H1 (cell line): ENCODE measurements at regions not wholly inside any gene's neighbourhood (a gene's known extent, or its start where the extent isn't known, plus 50 kb on each side); places are given as distances from the start of the nearest gene placed in this dataset.

ENCODE experiments used
- CTCF ChIA-PET: fragments of 300-600 bp; sonication (Branson Sonifier 250); formaldehyde crosslinking; loops from one replicate; lab custom pipeline; 2021; ENCODE audit not compliant: partially characterized antibody; lab: Charles Lee
- POLR2A ChIA-PET: fragments of 300-600 bp; sonication (Branson Sonifier 250); formaldehyde crosslinking; loops from one replicate; lab custom pipeline; 2021; ENCODE audit warnings: inconsistent platforms; ENCODE audit not compliant: partially characterized antibody; lab: Charles Lee
- DNase-seq, 2 experiments: peaks; one replicate each; pipeline versions ENCODE4 v3.0.0 to v3.0.0-alpha.2; 2010 to 2022; ENCODE audit warnings: low spot score in 2 of 2, low read depth in 1 of 2, mixed read lengths in 1 of 2
- FAIRE-seq: peaks from 2 replicates; lab custom pipeline; 2011; peaks lifted over from hg19 to GRCh38; lab: Jason Lieb, UNC
- H2AFZ ChIP-seq: 2 replicates; pipeline ENCODE4 v1.8.1; 2012; ENCODE audit warnings: low read length, inconsistent platforms
- H2AK5ac ChIP-seq: 2 replicates; pipeline ENCODE4 v1.6.1; 2013; ENCODE audit warnings: low read depth, low read length
- H2BK120ac ChIP-seq: replicated peaks from 2 replicates; pipeline ENCODE3; 2013; ENCODE audit warnings: low read depth, low read length, inconsistent platforms
- H2BK12ac ChIP-seq: 2 replicates; pipeline ENCODE4 v1.6.1; 2013; ENCODE audit warnings: low read depth, low read length
- H2BK15ac ChIP-seq: 2 replicates; pipeline ENCODE4 v1.6.1; 2013; ENCODE audit warnings: low read length
- H2BK20ac ChIP-seq: 2 replicates; pipeline ENCODE4 v1.6.1; 2013; ENCODE audit warnings: low read length
- H2BK5ac ChIP-seq: 2 replicates; pipeline ENCODE4 v1.6.1; 2013; ENCODE audit warnings: low read depth, low read length
- H3K14ac ChIP-seq: 2 replicates; pipeline ENCODE4 v1.6.1; 2013; ENCODE audit warnings: inconsistent platforms; ENCODE audit not compliant: insufficient read length
- H3K18ac ChIP-seq: 2 replicates; pipeline ENCODE4 v1.6.1; 2013; ENCODE audit warnings: low read length; ENCODE audit errors: extremely low read depth
- H3K23ac ChIP-seq: 2 replicates; pipeline ENCODE4 v1.6.1; 2013; ENCODE audit warnings: inconsistent platforms; ENCODE audit not compliant: insufficient read length
- H3K23me2 ChIP-seq: 2 replicates; pipeline ENCODE4 v1.6.1; 2013; ENCODE audit warnings: low read depth, low read length
- H3K27ac ChIP-seq: 2 replicates; pipeline ENCODE4 v1.6.1; 2011; ENCODE audit warnings: low read depth, low read length, inconsistent platforms
- H3K27me3 ChIP-seq, 4 experiments: replicated peaks in 1 of 4; 1 replicate in 1 of 4; 2 replicates in 3 of 4; pipeline versions ENCODE4 v1.6.1 to v1.8.1; 2011 to 2013; ENCODE audit warnings: low read length in 3 of 4, mild to moderate bottlenecking in 3 of 4, inconsistent platforms in 2 of 4, mixed read lengths in 2 of 4, moderate library complexity in 1 of 4; ENCODE audit not compliant: control insufficient read depth in 3 of 4, insufficient read depth in 3 of 4; ENCODE audit errors: extremely low read depth in 1 of 4
- H3K36me3 ChIP-seq, 4 experiments: 2 replicates each; pipeline versions ENCODE4 v1.6.1 to v1.8.1; 2011 to 2013; ENCODE audit warnings: mild to moderate bottlenecking in 4 of 4, low read length in 3 of 4, moderate library complexity in 2 of 4, control low read depth in 1 of 4, inconsistent platforms in 1 of 4; ENCODE audit not compliant: insufficient read depth in 4 of 4, control insufficient read depth in 2 of 4
- H3K4ac ChIP-seq: replicated peaks from 2 replicates; pipeline ENCODE3; 2013; ENCODE audit warnings: low read length, low read depth, mixed read lengths, inconsistent platforms; ENCODE audit not compliant: insufficient read length
- H3K4me1 ChIP-seq, 4 experiments: replicated peaks in 1 of 4; 1 replicate in 1 of 4; 2 replicates in 3 of 4; pipeline versions ENCODE4 v1.6.1 to v1.8.1; 2011 to 2013; ENCODE audit warnings: low read length in 3 of 4, inconsistent platforms in 2 of 4, mixed read lengths in 1 of 4; ENCODE audit not compliant: insufficient read depth in 4 of 4, control insufficient read depth in 3 of 4
- H3K4me2 ChIP-seq, 2 experiments: 2 replicates each; pipeline versions ENCODE4 v1.6.1 to v1.8.1; 2011 to 2013; ENCODE audit warnings: low read depth in 2 of 2, low read length in 2 of 2, control low read depth in 1 of 2, inconsistent platforms in 1 of 2, mild to moderate bottlenecking in 1 of 2; ENCODE audit not compliant: insufficient read depth in 1 of 2
- H3K4me3 ChIP-seq, 4 experiments: fragments of 200-600, 300-600 bp in 1 of 4; sonication (generic), shearing (Covaris generic), sonication (Bioruptor Twin) in 1 of 4; 2 replicates each; pipeline versions ENCODE4 v1.5.1 to v1.8.1; 2011 to 2016; ENCODE audit warnings: low read length in 4 of 4, low read depth in 3 of 4, control low read depth in 2 of 4, inconsistent platforms in 2 of 4, mild to moderate bottlenecking in 2 of 4, mixed read lengths in 1 of 4, moderate library complexity in 1 of 4; ENCODE audit not compliant: insufficient read depth in 2 of 4; ENCODE audit errors: extremely low read depth in 1 of 4
- H3K56ac ChIP-seq: replicated peaks from 2 replicates; pipeline ENCODE3; 2013; ENCODE audit warnings: low read depth, mild to moderate bottlenecking, mixed read lengths, low read length, inconsistent platforms; ENCODE audit not compliant: insufficient read length
- H3K79me1 ChIP-seq: 2 replicates; pipeline ENCODE4 v1.6.1; 2013; ENCODE audit warnings: low read depth, low read length, control low read depth
- H3K79me2 ChIP-seq, 2 experiments: 2 replicates each; pipeline versions ENCODE4 v1.6.1 to v1.8.1; 2012 to 2013; ENCODE audit warnings: low read length in 2 of 2, mild to moderate bottlenecking in 2 of 2, inconsistent platforms in 1 of 2; ENCODE audit not compliant: insufficient read depth in 2 of 2, control insufficient read depth in 1 of 2
- H3K9ac ChIP-seq, 4 experiments: replicated peaks in 1 of 4; 1 replicate in 1 of 4; 2 replicates in 3 of 4; pipeline versions ENCODE4 v1.6.1 to v1.8.1; 2011 to 2013; ENCODE audit warnings: low read depth in 3 of 4, low read length in 3 of 4, control low read depth in 2 of 4, mild to moderate bottlenecking in 2 of 4, moderate library complexity in 2 of 4, inconsistent platforms in 1 of 4; ENCODE audit errors: extremely low read depth in 1 of 4
- H3K9me3 ChIP-seq, 2 experiments: 2 replicates each; pipeline versions ENCODE4 v1.6.1 to v1.8.1; 2012 to 2013; ENCODE audit warnings: mild to moderate bottlenecking in 2 of 2, moderate library complexity in 2 of 2, control low read depth in 1 of 2, inconsistent platforms in 1 of 2, low read depth in 1 of 2, low read length in 1 of 2, mixed read lengths in 1 of 2; ENCODE audit not compliant: insufficient read depth in 2 of 2
- H4K20me1 ChIP-seq, 2 experiments: replicated peaks in 1 of 2; 2 replicates each; pipeline versions ENCODE3 to v1.8.1; 2011 to 2013; ENCODE audit warnings: inconsistent platforms in 2 of 2, low read length in 2 of 2, mild to moderate bottlenecking in 1 of 2; ENCODE audit not compliant: insufficient read depth in 2 of 2, control insufficient read depth in 1 of 2
- H4K5ac ChIP-seq: 2 replicates; pipeline ENCODE4 v1.6.1; 2013; ENCODE audit warnings: low read length, low read depth, mixed read lengths, inconsistent platforms; ENCODE audit not compliant: insufficient read length
- H4K8ac ChIP-seq: 2 replicates; pipeline ENCODE4 v1.8.0; 2013; ENCODE audit warnings: mild to moderate bottlenecking, moderate library complexity, low read length, inconsistent platforms; ENCODE audit not compliant: insufficient read depth; ENCODE audit errors: extremely low read depth
- H4K91ac ChIP-seq: replicated peaks from 2 replicates; pipeline ENCODE3; 2013; ENCODE audit warnings: low read length, mixed read lengths, inconsistent platforms; ENCODE audit not compliant: insufficient read length
- ATF2 ChIP-seq: IDR thresholded peaks from 2 replicates; pipeline ENCODE4 v1.6.1; 2012; ENCODE audit warnings: low read length, inconsistent platforms
- BACH1 ChIP-seq: IDR thresholded peaks from 2 replicates; pipeline ENCODE4 v1.6.1; 2012; ENCODE audit warnings: low read length, improper control_type of control experiment
- CREB1 ChIP-seq: IDR thresholded peaks from 2 replicates; pipeline ENCODE4 v1.6.1; 2012; ENCODE audit warnings: inconsistent platforms
- POLR2A ChIP-seq, 2 experiments: IDR thresholded peaks; 1 replicate in 1 of 2; 2 replicates in 1 of 2; pipeline ENCODE4 v1.6.1; 2011; ENCODE audit warnings: low read depth in 2 of 2, low read length in 2 of 2, mild to moderate bottlenecking in 2 of 2; ENCODE audit errors: control extremely low read depth in 1 of 2
- TAF7 ChIP-seq: optimal IDR thresholded peaks from 2 replicates; pipeline ENCODE3; 2011; ENCODE audit warnings: low read depth, mild to moderate bottlenecking, inconsistent platforms, low read length, moderate library complexity, borderline replicate concordance
- USF2 ChIP-seq: IDR thresholded peaks from 2 replicates; pipeline ENCODE4 v1.6.1; 2011; ENCODE audit warnings: low read length, improper control_type of control experiment
- ZNF274 ChIP-seq: IDR thresholded peaks from 2 replicates; pipeline ENCODE4 v1.7.0; 2012; ENCODE audit warnings: low read length, borderline replicate concordance; ENCODE audit errors: extremely low read depth

DNA sequence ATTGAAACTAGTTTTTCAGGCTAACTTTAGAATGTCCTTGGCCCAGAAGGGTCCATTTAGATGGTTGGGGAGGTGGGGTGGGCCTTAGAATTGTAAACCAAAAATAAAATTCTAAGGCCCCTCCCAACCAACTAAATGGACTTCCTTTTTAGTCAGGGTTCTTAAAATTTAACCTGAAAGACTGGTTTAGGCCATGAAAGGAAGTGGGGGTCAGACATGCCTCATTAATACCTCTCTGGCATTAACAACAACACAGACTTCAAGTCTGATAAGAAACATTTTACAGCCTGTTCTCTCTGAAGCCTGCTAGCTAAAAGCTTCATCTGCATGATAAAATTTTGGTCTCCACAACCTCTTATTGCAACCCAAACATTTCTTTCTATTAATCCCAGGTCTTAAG is 65.5 kb upstream of the TNC start:
- POLR2A ChIA-PET: interaction anchor here (1.2 kb wide), 1 partner anchor 10 kb away, joined by 3 read pairs; no protein-coding TSS in a partner anchor
- CTCF ChIA-PET: no interaction called here
- no peaks in the 10 kb centered on the region for H3K27me3 ChIP-seq

More for the DNA sequence above, 65.5 kb upstream of the TNC start:
- no peak overlapping the region for H3K56ac ChIP-seq
- H4K91ac ChIP-seq: no peak overlapping the region
- H3K79me2 ChIP-seq: no peaks in the 10 kb centered on the region
- no peak overlapping the region for H2AK5ac ChIP-seq
- H4K8ac ChIP-seq: no peak overlapping the region
- TF ChIP-seq TAF7 (no peak), ATF2 (no peak), USF2 (no peak), BACH1 (no peak), POLR2A (IDR thresholded peaks at IDR 0.05; ENCODE audit: control extremely low read depth in 1 of 2, low read depth in 2 of 2, low read length in 2 of 2) (no peak), ZNF274 (no peak), CREB1 (no peak)
- TF ChIP-seq, all 59 proteins: peak for 0
- no peaks in the 10 kb centered on the region for H3K36me3 ChIP-seq
- H3K4ac ChIP-seq: no peak overlapping the region
- no peaks in the 10 kb centered on the region; the same call in 1 of the 2 replicates for H3K79me1 ChIP-seq
- no peak overlapping the region for H3K14ac ChIP-seq
- no peaks in the 10 kb centered on the region for H3K9me3 ChIP-seq
- no peak overlapping the region for H3K27ac ChIP-seq
- H3K4me1 ChIP-seq: peaks cover 0 to 12% (median under 1%) of the 10 kb centered on the region in 4 experiments; a peak in 4 of 7 replicates
- H2AFZ ChIP-seq: no peak overlapping the region
- H3K18ac ChIP-seq: no peak overlapping the region
- no peak overlapping the region for H3K23ac ChIP-seq
- no peak overlapping the region for H4K5ac ChIP-seq
- no peak overlapping the region for H2BK120ac ChIP-seq
- no peak overlapping the region for H3K4me2 ChIP-seq
- no peak overlapping the region for H2BK20ac ChIP-seq
- H2BK5ac ChIP-seq: 0 out of 2 replicates have a peak overlapping the region, but pooled peaks have one; percentile 64
- no peak overlapping the region for H3K4me3 ChIP-seq
- H3K23me2 ChIP-seq: no peaks in the 10 kb centered on the region
- no peak overlapping the region for H3K9ac ChIP-seq
- H2BK15ac ChIP-seq: no peak overlapping the region
- FAIRE-seq (no peak), DNase-seq (no peak)
- no peaks in the 10 kb centered on the region for H4K20me1 ChIP-seq
- no peak overlapping the region for H2BK12ac ChIP-seq
